NCI-H187 (cell line): ENCODE measurements at regions not wholly inside any gene's neighbourhood (a gene's known extent, or its start where the extent isn't known, plus 50 kb on each side); places are given as distances from the start of the nearest gene placed in this dataset.

Experiments used
- DNase-seq, 2 experiments: peaks; one replicate each; lab custom pipeline; 2025; lab: John Stamatoyannopoulos, UW

GRCh38 chr2:220899492-220899891, 672.6 kb downstream of the EPHA4 start:
- DNase-seq: no peak

GRCh38 chr2:220904015-220904414, 668.1 kb downstream of the EPHA4 start:
- no peak for DNase-seq

- DNase-seq: no peak
Measured at GRCh38 chr2:220913384-220913783, 658.7 kb downstream of the EPHA4 start.

GRCh38 chr2:220915092-220915623, 656.9 kb downstream of the EPHA4 start:
- DNase-seq: no peak

GRCh38 chr2:220916931-220917330, 655.2 kb downstream of the EPHA4 start:
- DNase-seq: no peak

- DNase-seq: no peak
Measured at GRCh38 chr2:220930271-220931076, 641.6 kb downstream of the EPHA4 start.

GRCh38 chr2:220931491-220931890, 640.6 kb downstream of the EPHA4 start:
- DNase-seq: no peak

GRCh38 chr2:220932041-220932440, 640.1 kb downstream of the EPHA4 start:
- DNase-seq: no peak

- no peak for DNase-seq
Measured at GRCh38 chr2:220935789-220936321, 636.2 kb downstream of the EPHA4 start.

- DNase-seq: no peak
Measured at GRCh38 chr2:220936641-220937197, 635.4 kb downstream of the EPHA4 start.

- no peak for DNase-seq
Measured at GRCh38 chr2:220937245-220937644, 634.9 kb downstream of the EPHA4 start.

GRCh38 chr2:220940646-220941045, 631.5 kb downstream of the EPHA4 start:
- no peak for DNase-seq

GRCh38 chr2:220941683-220942082, 630.4 kb downstream of the EPHA4 start:
- DNase-seq: no peak

GRCh38 chr2:220946552-220946951, 625.6 kb downstream of the EPHA4 start:
- no peak for DNase-seq

GRCh38 chr2:220948579-220948978, 623.5 kb downstream of the EPHA4 start:
- DNase-seq: no peak

- DNase-seq: no peak
Measured at GRCh38 chr2:220949466-220949865, 622.6 kb downstream of the EPHA4 start.

- no peak for DNase-seq
Measured at GRCh38 chr2:220955776-220956175, 616.3 kb downstream of the EPHA4 start.

GRCh38 chr2:220956429-220956828, 615.7 kb downstream of the EPHA4 start:
- DNase-seq: peak in 1 of 2 experiments; percentile 27

GRCh38 chr2:220959391-220959802, 612.7 kb downstream of the EPHA4 start:
- no peak for DNase-seq

GRCh38 chr2:220961143-220961860, 610.8 kb downstream of the EPHA4 start:
- DNase-seq: no peak

- DNase-seq: no peak
Measured at GRCh38 chr2:220962556-220962955, 609.5 kb downstream of the EPHA4 start.

- no peak for DNase-seq
Measured at GRCh38 chr2:220963076-220963475, 609.0 kb downstream of the EPHA4 start.

- DNase-seq: no peak
Measured at GRCh38 chr2:220963930-220964329, 608.2 kb downstream of the EPHA4 start.
